SJCRH30 (cell line): ENCODE measurements at regions not wholly inside any gene's neighbourhood (a gene's known extent, or its start where the extent isn't known, plus 50 kb on each side); places are given as distances from the start of the nearest gene placed in this dataset.

Source experiments
- DNase-seq, 2 experiments: peaks; one replicate each; pipeline ENCODE4 v3.0.0-alpha.2; 2015 to 2020
- H3K27ac ChIP-seq: fragments of 250-450 bp; sonication (Bioruptor Pico); 2 replicates; pipeline ENCODE4 v1.5.1; 2020; ENCODE audit warnings: mild to moderate bottlenecking, moderate library complexity
- H3K27me3 ChIP-seq: fragments of 250-450 bp; sonication (Bioruptor Pico); 2 replicates; pipeline ENCODE4 v1.5.1; 2020; ENCODE audit warnings: mild to moderate bottlenecking, moderate library complexity
- H3K36me3 ChIP-seq: fragments of 250-450 bp; sonication (Bioruptor Pico); 2 replicates; pipeline ENCODE4 v1.5.1; 2020; ENCODE audit warnings: mild to moderate bottlenecking, moderate library complexity
- H3K4me1 ChIP-seq: fragments of 250-450 bp; sonication (Bioruptor Pico); 2 replicates; pipeline ENCODE4 v1.5.1; 2020; ENCODE audit warnings: mild to moderate bottlenecking, moderate library complexity
- H3K4me3 ChIP-seq: fragments of 250-450 bp; sonication (Bioruptor Pico); 2 replicates; pipeline ENCODE4 v1.5.1; 2020; ENCODE audit warnings: mild to moderate bottlenecking, moderate library complexity
- H3K9me3 ChIP-seq: fragments of 250-450 bp; sonication (Bioruptor Pico); replicated peaks from 2 replicates; pipeline ENCODE4 v1.5.1; 2020; ENCODE audit warnings: mild to moderate bottlenecking, moderate library complexity

GRCh38 chr12:74985293-74985985 lies 224.2 kb downstream of the KCNC2 start:
- Histone ChIP-seq H3K4me3 (no peak overlapping the region), H3K27ac (no peak overlapping the region), H3K4me1 (peaks cover 8% of the 10 kb centered on the region), H3K9me3 (no peaks in the 10 kb centered on the region), H3K36me3 (no peaks in the 10 kb centered on the region), H3K27me3 (no peaks in the 10 kb centered on the region)
- DNase-seq = no peak

GRCh38 chr12:74985986-74986319 lies 223.7 kb downstream of the KCNC2 start:
- H3K4me1 ChIP-seq = peaks cover 5% of the 10 kb centered on the region
- no peak overlapping the region for H3K27ac ChIP-seq
- H3K27me3 ChIP-seq = no peaks in the 10 kb centered on the region
- H3K4me3 ChIP-seq = no peak overlapping the region
- H3K9me3 ChIP-seq = no peaks in the 10 kb centered on the region
- peak in 1 of 2 experiments; percentile 13 for DNase-seq
- H3K36me3 ChIP-seq = no peaks in the 10 kb centered on the region

GRCh38 chr12:74988156-74988555 lies 221.5 kb downstream of the KCNC2 start:
- H3K36me3 ChIP-seq = no peaks in the 10 kb centered on the region
- H3K27me3 ChIP-seq = no peaks in the 10 kb centered on the region
- H3K4me1 ChIP-seq = no peaks in the 10 kb centered on the region
- no peak overlapping the region for H3K4me3 ChIP-seq
- H3K27ac ChIP-seq = no peak overlapping the region
- H3K9me3 ChIP-seq = no peaks in the 10 kb centered on the region
- DNase-seq = no peak
